ENCODE measurements at regions not wholly inside any gene's neighbourhood (a gene's known extent, or its start where the extent isn't known, plus 50 kb on each side); places are given as distances from the start of the nearest gene placed in this dataset.

- TF ChIP-seq POLR2A (IDR thresholded peaks at IDR 0.05; ENCODE audit: low read depth, low read length): no peak
- TF ChIP-seq POLR2AphosphoS5 (IDR thresholded peaks at IDR 0.05; ENCODE audit: low read depth, low read length): no peak
Measured at GRCh38 chr1:55896210-55896609, 681.0 kb upstream of the USP24 start.
